ENCODE measurements at regions not wholly inside any gene's neighbourhood (a gene's known extent, or its start where the extent isn't known, plus 50 kb on each side); places are given as distances from the start of the nearest gene placed in this dataset.

- no peak for TF ChIP-seq CTCF (IDR thresholded peaks at IDR 0.05)
- TF ChIP-seq POLR2AphosphoS5 (IDR thresholded peaks at IDR 0.05; ENCODE audit: low read depth, low read length), result no peak
Observed at GRCh38 chr2:897091-897490, 53.6 kb upstream of the SNTG2 start.
